Choroid plexus epithelial cell (primary cell): ENCODE measurements at regions not wholly inside any gene's neighbourhood (a gene's known extent, or its start where the extent isn't known, plus 50 kb on each side); places are given as distances from the start of the nearest gene placed in this dataset.
A peak's percentile ranks its signal among the peaks of the same experiment; 100 is the strongest.

Experiments
- DNase-seq: peaks from one replicate; pipeline ENCODE4 v3.0.0-alpha.2; 2010; ENCODE audit warnings: low read depth
- H3K4me3 ChIP-seq: 2 replicates; pipeline ENCODE4 v1.5.1; 2011; ENCODE audit warnings: low read depth, mild to moderate bottlenecking, control low read depth, low read length, moderate library complexity
- CTCF ChIP-seq: conservative IDR thresholded peaks from 2 replicates; pipeline ENCODE4 v1.5.1; 2011; ENCODE audit warnings: low read depth, mild to moderate bottlenecking, control low read depth, inconsistent platforms, low read length, moderate library complexity

DNA sequence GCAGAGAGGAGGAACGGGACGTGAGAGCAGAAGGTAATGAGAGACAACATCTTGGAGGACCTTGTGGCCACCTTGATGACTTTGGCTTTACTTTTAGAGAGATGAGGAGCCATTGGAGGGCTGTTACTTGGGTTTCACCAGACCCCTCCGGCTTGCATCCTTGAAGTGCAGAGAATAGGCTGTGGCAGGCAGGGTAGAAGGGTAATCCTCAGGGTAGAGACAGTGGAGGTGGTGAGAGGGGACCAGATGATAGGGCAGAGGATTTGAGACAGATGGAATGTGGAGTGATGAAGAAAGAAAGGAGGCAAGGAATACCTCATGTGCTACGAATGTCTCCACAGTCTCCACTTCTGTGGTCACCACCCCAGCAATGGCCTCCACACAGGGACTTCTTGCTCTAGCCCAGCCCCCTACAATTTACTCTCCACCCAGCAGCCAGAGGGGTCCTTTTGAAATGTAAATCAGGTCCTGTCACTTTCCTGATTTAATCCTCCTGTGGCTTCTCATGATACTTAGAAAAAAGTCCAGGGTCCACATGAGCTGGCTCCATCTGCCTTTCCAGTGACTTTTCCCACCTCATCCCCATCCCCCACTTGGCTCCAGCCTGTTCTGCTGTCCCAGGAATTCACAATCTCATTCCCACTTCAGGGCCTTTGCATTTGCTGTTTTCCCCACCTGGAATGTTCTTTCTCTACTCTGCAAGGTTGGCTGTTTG is 115.0 kb downstream of the PJA1 start:
- TF ChIP-seq CTCF, result no peak
- H3K4me3 ChIP-seq, result no peak overlapping the region
- DNase-seq, result no peak

- no peak for DNase-seq
- H3K4me3 ChIP-seq, result no peak overlapping the region
- TF ChIP-seq CTCF, result no peak
Measured at GRCh38 chrX:69046996-69047490, 118.2 kb downstream of the PJA1 start.

GRCh38 chrX:69045616-69046345 is 119.5 kb downstream of the PJA1 start:
- DNase-seq, result no peak
- H3K4me3 ChIP-seq, result no peak overlapping the region
- TF ChIP-seq CTCF, result no peak

DNA sequence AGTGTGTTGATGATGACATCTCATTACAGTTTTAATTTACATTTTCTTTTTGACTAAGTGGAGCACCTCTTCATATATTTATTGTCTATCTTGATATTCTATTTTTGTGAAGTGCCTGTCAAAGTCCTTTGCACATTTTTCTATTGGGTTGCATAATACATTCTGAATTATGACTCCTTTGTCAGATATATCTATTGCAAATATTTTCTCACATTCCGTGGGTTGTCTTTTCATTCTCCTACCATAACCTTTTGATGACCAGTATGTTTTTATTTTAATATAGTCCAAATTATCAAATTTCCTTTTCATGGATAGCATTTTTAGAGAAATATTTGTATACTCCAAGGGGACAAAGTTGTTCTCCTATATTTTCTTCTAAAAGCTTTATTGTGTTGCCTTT is 126.4 kb downstream of the PJA1 start:
- H3K4me3 ChIP-seq, result no peak overlapping the region
- peak; percentile 26 for DNase-seq
- no peak for TF ChIP-seq CTCF

DNA sequence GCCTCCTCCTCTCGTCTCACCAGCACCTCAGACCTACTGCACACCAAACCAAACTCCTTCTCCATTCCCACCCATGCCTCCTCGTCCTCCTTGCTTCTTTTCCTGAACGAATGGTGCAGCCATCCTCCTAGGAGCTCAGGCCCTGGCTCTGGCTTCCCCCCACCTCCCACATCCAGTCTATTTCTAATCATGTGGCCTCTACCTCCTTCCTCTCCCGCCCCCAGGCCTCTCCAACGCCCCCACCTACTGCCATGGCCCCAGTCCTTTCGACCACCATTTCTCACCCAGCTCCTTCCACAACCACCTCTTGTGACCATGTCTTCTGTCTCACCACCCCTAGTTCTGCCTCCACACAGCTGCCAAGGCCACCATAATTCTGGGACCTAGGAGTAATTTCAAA is 127.1 kb downstream of the PJA1 start:
- no peak for DNase-seq
- no peak overlapping the region for H3K4me3 ChIP-seq
- no peak for TF ChIP-seq CTCF

DNA sequence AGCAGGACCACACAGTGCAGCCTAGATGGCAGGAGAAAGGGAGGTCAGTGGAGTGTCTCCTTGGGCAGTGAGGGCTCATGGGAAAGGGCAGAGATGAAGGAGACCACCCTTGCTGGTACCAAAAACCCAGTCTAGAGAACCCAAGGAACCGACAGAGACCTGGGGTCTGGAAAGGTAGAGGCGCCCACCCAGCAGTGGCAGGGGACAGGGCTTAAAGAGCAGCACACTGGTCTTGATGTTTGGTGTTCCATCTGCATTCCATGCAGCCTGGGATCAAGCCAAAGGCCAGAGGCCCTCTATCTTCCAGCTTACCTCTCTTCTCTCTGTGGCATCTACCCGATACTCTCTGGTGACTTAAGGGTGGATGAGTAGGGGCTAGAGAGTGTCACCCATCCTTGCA is 127.5 kb downstream of the PJA1 start:
- TF ChIP-seq CTCF, result no peak
- H3K4me3 ChIP-seq, result no peak overlapping the region
- DNase-seq, result no peak
